ENCODE measurements at regions not wholly inside any gene's neighbourhood (a gene's known extent, or its start where the extent isn't known, plus 50 kb on each side); places are given as distances from the start of the nearest gene placed in this dataset.

GRCh38 chr16:61382435-61382834 lies 653.8 kb downstream of the CDH8 start (continued):
- no peak for TF ChIP-seq MYC (IDR thresholded peaks at IDR 0.05; ENCODE audit: borderline replicate concordance, low read length)
- no peak for TF ChIP-seq ZSCAN20 (CRISPR knock-in tag; IDR thresholded peaks at IDR 0.05)

- ATAC-seq = no peak
- H3K4me1 ChIP-seq = no peaks in the 10 kb centered on the region
- CTCF ChIA-PET = no interaction called here
Measured at GRCh38 chr16:61379311-61379710, 656.9 kb downstream of the CDH8 start.

GRCh38 chr16:61374071-61374470 lies 662.2 kb downstream of the CDH8 start:
- FAIRE-seq = no peak

More at GRCh38 chr16:61379311-61379710, 656.9 kb downstream of the CDH8 start:
- Histone ChIP-seq H3K4me2 (no peak overlapping the region), H3K4me3 (no peak overlapping the region), H3K9me3 (no peaks in the 10 kb centered on the region), H3K27ac (no peak overlapping the region)
- POLR2A ChIA-PET = no interaction called here
- no peak for TF ChIP-seq RARB (CRISPR knock-in tag; IDR thresholded peaks at IDR 0.05)
- no peak for TF ChIP-seq POLR2A (IDR thresholded peaks at IDR 0.05; ENCODE audit: low read length)
- no peak for TF ChIP-seq USF2 (IDR thresholded peaks at IDR 0.05)
- no peak for TF ChIP-seq CEBPB (IDR thresholded peaks at IDR 0.05)
- no peak for TF ChIP-seq NFE2L2 (conservative IDR thresholded peaks at IDR 0.05; ENCODE audit: low read length)
- WGBS (ENCODE audit: missing lambda C conversion rate) = 13% methylated on average over 2 of the region's 2 CpGs
- DNase-seq (ENCODE audit: low read depth in 1 of 2, low spot score in 1 of 2) (no peak), FAIRE-seq (no peak)

GRCh38 chr16:61371881-61372280 lies 664.4 kb downstream of the CDH8 start:
- POLR2A ChIA-PET = no interaction called here
- ATAC-seq = no peak

More at GRCh38 chr16:61374071-61374470, 662.2 kb downstream of the CDH8 start:
- H3K4me2 ChIP-seq = no peak overlapping the region
- no peaks in the 10 kb centered on the region; the same call in 2 of the 3 replicates for H3K9me3 ChIP-seq
- DNase-seq (ENCODE audit: low read depth in 1 of 2, low spot score in 1 of 2) (no peak), ATAC-seq (no peak)
- CTCF ChIA-PET = no interaction called here
- H3K4me1 ChIP-seq = no peaks in the 10 kb centered on the region
- H3K27ac ChIP-seq = no peak overlapping the region
- POLR2A ChIA-PET = no interaction called here
- no peak overlapping the region for H3K4me3 ChIP-seq
- TF ChIP-seq FOSB (CRISPR knock-in tag; IDR thresholded peaks at IDR 0.05) = no peak
- TF ChIP-seq USF2 (IDR thresholded peaks at IDR 0.05) = no peak
- no peak for TF ChIP-seq BCL3 (IDR thresholded peaks at IDR 0.05)
- no peak for TF ChIP-seq JUNB (IDR thresholded peaks at IDR 0.05)
- no peak for TF ChIP-seq EP300 (IDR thresholded peaks at IDR 0.05)
- no peak for TF ChIP-seq CHD4 (IDR thresholded peaks at IDR 0.05; ENCODE audit: borderline replicate concordance)
- TF ChIP-seq MYC (IDR thresholded peaks at IDR 0.05; ENCODE audit: borderline replicate concordance, low read length) = no peak
- no peak for TF ChIP-seq ZFP36 (IDR thresholded peaks at IDR 0.05; ENCODE audit: borderline replicate concordance, partially characterized antibody)
- TF ChIP-seq ZSCAN20 (CRISPR knock-in tag; IDR thresholded peaks at IDR 0.05) = no peak
- no peak for TF ChIP-seq HOXB13 (CRISPR knock-in tag; IDR thresholded peaks at IDR 0.05; ENCODE audit: low read depth)
- TF ChIP-seq RNF2 (IDR thresholded peaks at IDR 0.05; ENCODE audit: borderline replicate concordance, low read depth) = no peak
- no peak for TF ChIP-seq JUN (IDR thresholded peaks at IDR 0.05)
- TF ChIP-seq SREBF2 (IDR thresholded peaks at IDR 0.05) = no peak
- no peak for TF ChIP-seq NFE2L2 (conservative IDR thresholded peaks at IDR 0.05; ENCODE audit: low read length)
- TF ChIP-seq RAD21 (conservative IDR thresholded peaks at IDR 0.05 in 1 of 2, IDR thresholded peaks at IDR 0.05 in 1 of 2) = no peak
- TF ChIP-seq FOSL2 (IDR thresholded peaks at IDR 0.05) = no peak
- TF ChIP-seq FOSL2 (CRISPR knock-in tag; IDR thresholded peaks at IDR 0.05) = no peak
- TF ChIP-seq HDAC2 (IDR thresholded peaks at IDR 0.05) = no peak
- no peak for TF ChIP-seq BHLHE40 (IDR thresholded peaks at IDR 0.05; ENCODE audit: low read depth, low read length)
- no peak for TF ChIP-seq EHF (CRISPR knock-in tag; IDR thresholded peaks at IDR 0.05)

More at GRCh38 chr16:61371881-61372280, 664.4 kb downstream of the CDH8 start:
- no peak for TF ChIP-seq FOSB (CRISPR knock-in tag; IDR thresholded peaks at IDR 0.05)
- no peak for TF ChIP-seq BHLHE40 (IDR thresholded peaks at IDR 0.05; ENCODE audit: low read depth, low read length)
- TF ChIP-seq HOXB5 (CRISPR knock-in tag; IDR thresholded peaks at IDR 0.05) = no peak
- TF ChIP-seq EP300 (IDR thresholded peaks at IDR 0.05) = no peak
- TF ChIP-seq NPAS2 (CRISPR knock-in tag; IDR thresholded peaks at IDR 0.05; ENCODE audit: borderline replicate concordance) = no peak
- TF ChIP-seq CHD2 (IDR thresholded peaks at IDR 0.05; ENCODE audit: low read length, partially characterized antibody) = no peak
- TF ChIP-seq ZC3H11A (IDR thresholded peaks at IDR 0.05) = no peak
- no peak for TF ChIP-seq MYC (IDR thresholded peaks at IDR 0.05; ENCODE audit: borderline replicate concordance, low read length)
- no peak for TF ChIP-seq HDAC2 (IDR thresholded peaks at IDR 0.05)
- no peak for TF ChIP-seq SREBF2 (IDR thresholded peaks at IDR 0.05)
- TF ChIP-seq SMC3 (IDR thresholded peaks at IDR 0.05) = no peak
- no peak for TF ChIP-seq NR3C1 (IDR thresholded peaks at IDR 0.05)
- TF ChIP-seq MAX (IDR thresholded peaks at IDR 0.05) = no peak
- TF ChIP-seq USF2 (IDR thresholded peaks at IDR 0.05) = no peak
- no peak for DNase-seq (ENCODE audit: low read depth in 1 of 2, low spot score in 1 of 2)
- Histone ChIP-seq H3K4me1 (no peaks in the 10 kb centered on the region), H3K4me3 (no peak overlapping the region), H3K4me2 (no peak overlapping the region), H3K27ac (no peak overlapping the region), H3K9me3 (no peaks in the 10 kb centered on the region; the same call in 2 of the 3 replicates)
- CTCF ChIA-PET = interaction anchor here (0.6 kb wide), 1 partner anchor 1633 kb away, joined by 3 read pairs; no protein-coding TSS in a partner anchor
- no peak for FAIRE-seq
